HG02642 (cell line): ENCODE measurements at regions not wholly inside any gene's neighbourhood (a gene's known extent, or its start where the extent isn't known, plus 50 kb on each side); places are given as distances from the start of the nearest gene placed in this dataset.

Experiments used
- ATAC-seq: cut with Tn5 transposase; IDR thresholded peaks from one replicate; pipeline ENCODE4 v1.9.1; 2021; ENCODE audit warnings: mild to moderate bottlenecking; ENCODE audit not compliant: unreplicated experiment, poor library complexity

DNA sequence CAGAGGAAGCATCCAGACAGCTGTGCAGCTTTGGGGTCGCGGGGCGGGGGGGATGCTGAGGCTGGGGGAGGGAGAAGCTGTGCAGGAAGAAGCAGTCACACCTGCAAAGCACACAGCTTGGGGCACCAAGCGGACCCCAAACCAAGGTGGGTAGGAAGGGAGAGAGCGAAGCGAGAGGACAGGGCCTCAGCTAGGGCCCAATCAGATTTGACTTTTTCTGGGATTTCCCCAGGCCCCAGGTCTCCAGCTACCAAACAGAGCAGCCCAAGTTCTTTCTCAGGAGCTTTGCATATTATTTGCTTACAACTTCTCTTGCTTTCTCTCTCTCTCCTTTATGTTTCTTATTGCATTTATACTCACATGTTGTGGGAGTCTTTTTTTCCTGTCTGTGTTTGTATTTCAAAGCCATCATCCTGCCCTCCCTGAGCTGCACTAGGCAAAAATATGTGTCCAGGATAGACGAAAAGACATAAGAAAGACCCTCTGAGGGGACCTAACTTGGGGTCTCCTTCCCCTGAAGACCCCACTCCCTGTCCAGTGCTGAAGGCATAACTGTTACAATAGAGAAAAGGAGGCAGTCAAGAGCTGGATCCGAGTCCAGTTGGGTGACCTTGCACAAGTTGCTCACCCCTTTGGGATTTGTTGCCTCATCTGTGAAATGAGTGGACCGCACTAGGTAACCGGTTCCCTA, 50.6 kb upstream of the SMNDC1 start:
- ATAC-seq: peak; percentile 35

DNA sequence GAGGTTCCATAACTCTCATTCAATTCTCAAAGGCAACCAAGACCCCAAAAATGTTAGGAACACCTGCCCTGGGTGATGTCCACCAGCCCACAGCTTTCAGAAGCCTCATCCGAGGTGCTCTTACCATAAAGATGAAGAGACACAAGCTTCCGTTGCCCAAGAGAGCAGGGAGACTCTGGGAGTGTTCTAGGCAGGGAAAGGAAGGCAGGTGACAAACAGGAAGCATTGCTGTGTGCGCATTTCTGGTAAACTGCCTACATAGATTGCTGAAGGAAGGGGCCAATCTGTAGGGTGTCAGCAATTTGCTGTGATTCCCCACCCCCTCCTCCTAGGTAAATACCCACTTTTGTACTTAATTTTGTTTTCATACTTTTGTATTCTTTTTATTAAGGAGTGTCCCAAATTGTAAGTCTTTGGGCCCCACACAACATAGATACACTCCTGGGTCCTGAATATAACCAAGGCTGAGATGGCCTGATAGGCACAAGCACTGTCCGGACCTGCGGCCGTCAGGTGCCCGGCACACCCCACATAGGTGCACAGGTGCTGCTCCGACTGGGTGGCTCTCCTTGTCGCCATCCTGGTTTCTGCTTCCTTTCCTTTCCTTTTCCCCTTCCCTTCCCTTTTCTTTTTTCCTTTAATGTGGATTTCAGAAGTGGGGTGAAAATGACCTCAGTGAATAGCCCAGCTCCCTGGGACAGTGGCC, 51.4 kb upstream of the SMNDC1 start:
- peak; percentile 24 for ATAC-seq

DNA sequence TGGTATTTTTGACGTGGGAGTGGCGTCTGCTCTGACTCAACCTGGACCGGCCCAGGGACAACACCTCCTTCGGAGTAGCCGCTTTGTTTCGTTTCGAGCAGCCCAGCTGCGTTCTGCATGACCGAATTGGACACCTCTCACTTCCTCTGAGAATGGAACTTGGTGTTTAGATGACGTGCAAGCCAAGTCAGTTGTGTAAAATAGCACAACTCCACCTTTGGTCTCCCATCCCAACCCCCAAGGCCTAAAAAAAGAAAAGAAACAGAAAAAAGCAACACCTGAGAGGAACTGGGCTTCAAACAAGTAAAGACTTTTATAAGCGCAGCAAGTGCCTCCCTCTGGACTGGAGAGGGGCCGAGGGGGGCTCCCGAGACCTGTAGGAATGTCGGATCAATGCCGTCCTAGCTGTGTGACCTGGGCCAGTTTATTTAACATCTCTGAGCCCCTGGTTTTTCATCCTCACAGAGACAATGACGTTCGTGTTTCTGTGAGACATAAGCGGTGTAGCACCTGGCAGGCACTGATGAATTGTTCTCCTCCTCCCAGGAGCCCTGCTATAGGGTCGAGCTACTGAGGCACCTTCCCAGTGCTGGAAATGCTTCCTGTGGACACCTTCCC, 52.0 kb upstream of the SMNDC1 start:
- ATAC-seq: peak; percentile 79

DNA sequence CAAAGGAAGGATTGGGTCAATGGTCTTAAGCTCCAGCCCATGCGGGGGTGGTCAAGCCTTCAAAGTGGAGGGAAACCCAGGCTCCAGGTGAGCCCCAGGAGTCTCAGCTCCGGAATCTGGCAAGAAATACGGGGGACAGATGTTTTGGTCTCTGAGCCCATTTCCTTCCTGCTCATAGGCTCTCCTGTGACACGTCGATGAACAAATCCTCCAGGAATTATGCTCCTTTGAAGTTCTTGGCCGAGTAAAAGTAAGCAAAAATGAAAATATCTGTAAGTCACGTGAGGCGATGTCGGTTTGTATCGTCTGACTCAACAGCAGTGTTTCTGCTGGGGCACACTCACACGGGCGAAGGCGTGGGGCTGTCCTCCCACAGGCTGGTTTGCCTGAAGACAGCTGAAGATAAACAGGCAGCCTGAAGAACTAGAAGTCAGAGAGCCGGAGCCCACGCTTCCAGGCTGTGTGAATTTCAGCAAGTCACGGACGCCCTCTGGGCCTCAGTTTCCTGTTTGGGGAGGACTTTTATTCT, 52.6 kb upstream of the SMNDC1 start:
- ATAC-seq: no peak

DNA sequence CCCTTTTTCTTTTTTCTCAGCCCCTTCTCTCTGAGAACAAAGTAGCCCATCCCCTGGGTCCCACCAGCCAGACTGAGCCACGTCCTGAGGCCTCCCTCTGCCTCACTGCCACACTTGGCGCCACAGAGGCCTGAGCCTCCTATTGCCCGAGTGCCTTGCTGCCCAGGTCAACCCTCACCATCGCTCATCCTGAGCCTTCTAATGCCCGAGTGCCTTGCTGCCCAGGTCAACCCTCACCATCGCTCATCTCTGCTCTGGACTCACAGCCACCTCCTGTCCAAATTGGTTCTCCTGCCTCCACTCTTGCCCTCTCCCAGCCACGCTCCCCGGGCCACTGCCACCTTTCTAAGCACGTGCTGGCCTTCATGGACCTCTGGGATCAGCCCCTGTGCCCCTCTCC, 53.2 kb upstream of the SMNDC1 start:
- ATAC-seq: no peak

DNA sequence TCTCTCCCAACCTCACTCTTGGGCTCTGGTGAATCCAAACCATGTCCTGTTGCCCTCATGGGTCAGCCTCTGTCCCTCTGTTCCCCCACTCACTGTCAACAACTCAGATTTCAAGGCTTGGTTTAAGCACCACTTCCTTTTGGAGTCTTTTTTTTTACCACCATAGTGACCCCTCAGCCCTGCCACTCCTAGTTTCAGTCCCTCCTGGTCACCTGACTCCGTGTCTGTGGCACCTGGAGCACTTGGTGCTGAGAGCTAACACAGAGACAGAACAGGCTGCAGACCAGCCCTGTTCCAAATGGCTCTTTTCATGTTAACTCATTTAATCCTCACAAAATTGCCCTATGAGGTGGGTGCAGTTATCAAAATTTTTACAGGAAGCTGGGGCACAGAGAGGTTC, 53.6 kb upstream of the SMNDC1 start:
- ATAC-seq: no peak

DNA sequence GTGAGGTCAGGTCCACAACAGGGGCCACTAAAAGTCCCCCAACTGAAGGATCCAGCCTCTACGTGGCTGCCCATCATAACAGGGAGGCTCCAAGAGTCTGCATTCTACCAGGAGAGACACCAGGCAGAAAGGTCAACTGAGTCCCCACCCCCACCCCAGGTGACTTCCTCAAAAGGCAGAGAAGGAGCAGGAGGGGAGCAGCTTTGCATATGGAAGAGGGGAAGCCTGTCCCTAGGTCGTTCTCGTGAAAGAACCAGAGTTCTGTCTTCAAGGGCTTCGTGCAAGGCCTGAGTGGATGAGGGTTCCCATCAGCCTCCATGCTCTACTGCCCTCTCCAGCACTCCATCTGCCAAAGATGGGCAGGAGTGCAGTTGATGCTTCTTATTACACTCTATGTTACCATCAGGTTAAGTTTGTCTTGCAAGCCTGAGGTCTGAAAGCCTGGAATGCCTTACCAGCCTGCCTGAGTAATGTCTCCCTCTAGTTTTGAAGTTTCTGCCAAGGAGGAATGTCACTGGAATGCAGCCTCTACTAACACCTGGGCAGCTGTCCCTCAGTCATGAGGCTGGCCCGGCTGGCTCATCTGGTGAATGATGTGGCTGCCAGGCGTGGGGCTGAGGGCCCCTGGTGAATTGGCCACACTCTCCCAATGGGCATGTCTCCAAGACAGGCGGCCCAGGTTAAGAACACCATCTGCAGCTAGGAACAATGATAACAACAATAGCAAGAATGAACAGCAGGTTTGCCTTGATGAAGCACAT, 54.3 kb upstream of the SMNDC1 start:
- no peak for ATAC-seq

DNA sequence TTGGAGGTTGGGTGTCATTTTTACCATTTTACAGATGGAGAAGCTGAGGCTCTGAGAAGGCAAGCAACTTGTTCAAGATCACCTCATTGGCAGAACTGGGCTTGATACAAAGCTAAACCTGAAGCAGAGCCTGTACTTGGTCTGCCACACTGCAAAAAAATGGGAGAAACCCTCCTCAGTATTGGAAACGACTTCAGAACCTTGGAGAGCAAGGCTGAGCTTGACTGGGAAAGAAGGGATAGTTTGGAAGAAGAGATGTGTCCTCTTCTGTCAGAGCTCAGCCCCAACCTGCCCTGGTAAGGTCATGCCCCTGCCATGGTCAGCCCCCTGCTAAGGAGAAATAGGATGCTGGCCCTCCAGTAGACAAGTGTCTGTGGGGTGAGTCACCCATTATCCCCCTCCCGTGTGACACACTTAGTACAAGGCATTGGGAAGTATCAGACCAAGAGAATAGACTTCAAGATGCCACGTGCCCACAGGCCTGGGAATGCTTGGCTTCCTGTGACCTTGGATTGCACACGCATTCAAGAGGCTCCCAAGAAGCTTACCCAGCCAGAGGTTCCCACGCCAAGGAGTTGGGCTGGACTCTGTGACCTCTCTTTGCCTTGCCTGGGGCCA, 56.2 kb upstream of the SMNDC1 start:
- ATAC-seq: no peak

DNA sequence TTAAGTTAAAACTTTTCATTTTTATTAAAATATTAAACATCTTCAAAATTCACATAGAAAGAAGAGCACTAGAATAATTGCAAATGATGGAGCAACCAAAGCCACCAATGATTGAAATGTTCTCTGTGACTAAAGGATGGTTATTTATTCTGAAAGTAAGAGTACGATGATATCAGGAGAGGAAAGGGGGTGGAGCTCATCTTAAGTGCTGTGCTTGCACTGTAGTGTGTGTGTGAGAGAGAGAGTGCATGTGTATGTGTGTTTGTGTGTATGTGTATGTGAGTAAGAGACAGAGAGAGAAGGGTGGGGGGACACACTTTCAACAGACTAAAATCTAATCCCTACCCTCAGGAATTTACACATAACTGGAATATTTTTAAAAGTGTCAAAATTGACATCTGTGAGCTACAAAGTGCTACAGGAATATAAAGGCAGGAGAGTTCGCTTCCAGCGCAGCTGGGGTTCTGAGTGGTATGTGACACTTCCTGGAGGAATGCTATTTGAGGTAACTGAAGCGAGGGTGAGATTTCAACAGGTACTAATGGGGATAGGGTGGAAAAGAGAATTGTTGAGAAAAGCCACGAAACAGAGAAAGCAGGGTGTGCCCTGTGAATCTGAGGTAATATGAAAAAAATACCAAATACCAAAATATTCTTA, 57.2 kb upstream of the SMNDC1 start:
- ATAC-seq: no peak

DNA sequence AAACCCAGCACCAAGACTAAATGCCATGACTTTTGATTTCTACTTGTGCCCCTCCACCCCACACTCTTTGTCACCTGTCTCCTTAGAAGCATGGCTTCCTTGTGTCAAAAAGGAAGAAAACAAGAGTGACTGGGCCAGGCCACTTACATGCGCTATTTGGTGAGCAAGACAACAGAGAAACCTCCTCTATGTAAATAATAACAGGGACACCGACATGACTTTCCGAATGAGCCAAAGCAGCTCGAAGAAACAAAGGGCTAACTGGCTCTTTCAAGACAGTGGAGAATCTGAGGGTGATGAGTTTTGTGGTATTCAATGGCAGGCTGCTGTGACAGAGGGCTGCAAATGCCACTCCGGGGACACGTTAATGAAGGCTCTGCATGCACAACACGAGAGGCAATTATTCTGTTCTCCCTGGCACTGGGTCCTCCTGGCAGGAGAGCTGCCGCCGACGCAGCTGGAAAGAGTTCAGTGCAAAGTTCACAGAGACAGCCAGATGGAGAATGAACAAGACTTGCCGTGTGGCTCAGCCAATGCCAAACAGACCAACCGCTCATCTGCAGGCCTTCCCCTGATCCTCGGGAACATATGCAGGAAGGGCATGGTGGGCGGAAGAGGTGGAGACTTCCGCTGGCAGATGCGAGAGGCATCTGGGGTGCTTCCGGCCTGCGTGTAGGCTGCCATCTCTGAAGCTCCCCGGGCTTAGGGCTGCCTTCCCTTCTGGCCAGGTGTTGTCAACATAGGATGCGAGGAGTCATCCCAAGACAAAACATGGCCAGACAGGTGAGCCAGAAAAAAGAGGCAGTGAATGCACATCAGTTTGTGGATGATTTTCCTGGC, 59.1 kb upstream of the SMNDC1 start:
- no peak for ATAC-seq

DNA sequence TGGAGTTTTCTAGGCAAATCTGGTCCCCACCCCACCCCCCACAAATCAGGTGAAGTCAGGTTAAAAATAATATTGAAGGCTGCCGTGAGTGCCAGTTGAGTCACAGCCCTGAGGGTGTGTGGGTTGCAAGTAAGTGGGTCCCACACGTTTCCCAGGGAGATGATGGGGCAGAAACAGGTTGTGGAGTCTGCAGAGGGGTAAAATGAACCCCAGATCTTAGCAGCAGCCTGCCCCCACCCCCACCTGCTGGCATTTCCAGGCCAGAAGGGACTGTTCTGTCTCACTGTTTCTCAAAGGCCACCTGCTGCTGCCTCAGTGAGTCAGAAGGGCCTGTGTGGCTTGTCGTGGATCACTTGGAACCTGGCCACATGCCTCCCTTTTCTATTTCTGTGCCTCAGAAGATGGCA, 59.8 kb upstream of the SMNDC1 start:
- no peak for ATAC-seq

DNA sequence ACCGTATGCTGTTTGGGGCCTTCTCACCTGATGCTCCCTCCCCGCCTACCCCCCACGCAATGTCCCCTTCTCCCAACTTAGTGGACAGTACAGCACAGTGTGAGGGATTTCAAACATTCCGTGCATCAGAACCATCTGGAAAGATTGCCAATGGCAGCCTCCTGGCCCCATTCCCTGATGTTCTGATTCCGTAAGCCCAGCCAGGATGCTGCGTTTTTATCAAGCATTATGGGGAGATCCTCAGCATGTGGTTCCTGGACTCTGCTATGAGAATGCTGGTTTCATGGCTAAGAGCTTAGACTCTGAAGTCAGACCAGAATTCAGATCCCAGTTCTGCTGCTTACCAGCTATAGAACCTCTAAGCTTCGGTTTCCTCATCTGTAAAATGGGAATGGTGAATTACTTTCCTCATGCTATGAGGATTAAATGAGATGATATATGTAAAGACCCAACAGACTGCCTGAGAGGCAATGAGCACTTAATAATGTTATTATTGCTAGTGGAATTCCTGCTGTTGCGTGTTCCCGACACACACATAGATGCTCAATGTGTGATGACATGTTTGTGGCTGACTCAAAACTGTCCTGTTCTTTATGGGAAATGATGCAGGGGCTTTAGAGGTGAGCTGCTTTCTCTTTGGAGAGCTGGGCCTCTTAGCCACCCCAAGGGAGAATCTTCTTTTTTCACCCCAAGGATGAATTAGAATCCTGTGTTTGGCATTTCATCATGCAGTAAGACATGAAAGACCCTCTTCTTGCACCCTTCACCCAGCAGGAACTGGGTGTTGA, 60.8 kb upstream of the SMNDC1 start:
- no peak for ATAC-seq

DNA sequence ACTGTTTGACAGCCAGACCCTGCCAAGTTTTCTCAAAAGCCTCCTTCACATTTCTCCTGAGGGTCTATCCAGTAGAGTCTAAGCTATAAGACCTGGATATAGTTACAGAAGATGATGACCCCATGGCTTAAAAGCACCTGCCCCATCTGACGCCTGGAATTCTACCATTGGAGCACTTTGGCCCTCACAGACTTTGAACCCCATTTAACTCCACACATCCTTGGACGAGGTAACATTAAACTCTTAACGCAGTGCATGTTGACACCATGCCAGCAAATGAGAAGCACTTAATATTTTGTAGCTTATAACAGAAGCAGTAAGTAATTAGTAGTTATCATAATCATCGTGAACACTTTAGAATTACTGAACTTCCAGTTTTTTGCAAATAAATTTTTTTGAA, 61.9 kb upstream of the SMNDC1 start:
- no peak for ATAC-seq

DNA sequence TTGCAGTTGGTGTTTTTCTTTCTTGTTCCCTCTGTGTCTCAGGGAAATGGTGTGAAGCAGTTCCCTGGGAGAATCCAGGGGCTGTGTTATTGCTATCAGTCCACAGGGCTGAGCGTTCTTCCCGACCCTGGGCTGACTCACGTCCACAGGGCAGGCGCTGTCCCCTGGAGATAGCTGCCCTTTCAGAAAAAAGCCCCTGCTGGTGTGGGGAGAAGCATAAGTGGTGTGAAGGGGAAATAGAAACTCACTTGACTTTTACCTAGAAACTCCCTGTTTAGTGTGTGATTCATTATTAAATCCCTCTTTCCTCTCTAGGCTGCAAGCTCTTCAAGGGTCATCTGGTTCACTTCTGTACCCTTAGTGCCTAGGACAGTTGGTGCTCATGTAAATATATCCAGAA, 63.3 kb upstream of the SMNDC1 start:
- peak; percentile 60 for ATAC-seq

DNA sequence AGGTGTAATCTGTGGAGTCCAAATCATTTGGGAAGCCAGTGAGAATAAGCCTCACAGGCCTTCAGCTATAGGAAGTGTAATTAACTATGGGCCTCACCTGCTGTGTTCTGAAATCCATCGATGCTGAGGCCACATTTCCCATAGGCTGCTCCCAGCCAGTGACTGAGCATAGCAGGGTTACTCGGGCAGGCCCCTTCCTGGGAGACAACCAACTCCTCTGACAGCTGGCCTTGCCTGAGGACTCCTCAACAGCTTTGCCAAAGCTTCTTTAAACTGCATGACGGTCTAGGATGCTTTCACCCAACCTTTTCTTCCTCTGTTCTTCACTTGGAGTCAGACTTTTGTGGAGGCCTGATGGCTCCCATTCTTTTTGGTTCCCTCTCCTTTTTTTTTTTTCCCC, 63.8 kb upstream of the SMNDC1 start:
- no peak for ATAC-seq

DNA sequence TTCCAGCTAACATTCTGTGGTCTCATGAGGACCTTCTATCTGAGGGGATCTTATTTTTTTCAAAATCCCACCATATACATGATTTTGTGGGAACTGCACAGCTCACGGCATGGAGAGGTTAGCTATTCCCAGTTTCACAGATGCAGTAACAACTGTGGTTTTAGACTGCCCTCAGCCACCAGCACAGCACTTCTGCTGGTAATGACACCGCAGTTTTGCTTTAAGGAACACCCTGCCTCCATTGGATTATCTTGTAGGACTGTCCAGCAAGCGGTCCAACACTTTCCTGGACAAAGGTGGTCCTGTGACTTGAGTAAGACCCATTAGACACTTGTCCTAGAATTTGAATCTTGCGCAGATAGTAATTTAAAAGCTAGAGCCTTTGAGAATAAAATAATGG, 65.3 kb upstream of the SMNDC1 start:
- ATAC-seq: no peak

DNA sequence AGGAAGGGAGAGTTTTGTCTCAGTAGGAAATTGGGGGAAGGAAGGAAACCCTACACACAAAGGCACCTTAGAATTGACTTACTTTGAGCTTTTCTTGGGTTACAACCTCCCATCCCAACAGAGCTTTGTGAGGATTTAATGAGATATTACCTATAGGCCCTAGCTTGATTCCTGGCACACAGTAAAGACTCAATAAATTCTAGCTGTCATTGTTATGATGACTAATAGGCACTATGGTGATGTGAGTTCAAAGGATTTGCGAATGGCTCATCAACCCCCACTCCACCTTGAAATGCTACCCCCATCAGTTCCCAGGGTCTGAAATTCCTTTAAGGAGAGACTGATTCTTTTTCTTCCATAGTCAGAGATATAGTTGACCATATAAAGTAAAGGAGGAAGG, 67.9 kb upstream of the SMNDC1 start:
- no peak for ATAC-seq

DNA sequence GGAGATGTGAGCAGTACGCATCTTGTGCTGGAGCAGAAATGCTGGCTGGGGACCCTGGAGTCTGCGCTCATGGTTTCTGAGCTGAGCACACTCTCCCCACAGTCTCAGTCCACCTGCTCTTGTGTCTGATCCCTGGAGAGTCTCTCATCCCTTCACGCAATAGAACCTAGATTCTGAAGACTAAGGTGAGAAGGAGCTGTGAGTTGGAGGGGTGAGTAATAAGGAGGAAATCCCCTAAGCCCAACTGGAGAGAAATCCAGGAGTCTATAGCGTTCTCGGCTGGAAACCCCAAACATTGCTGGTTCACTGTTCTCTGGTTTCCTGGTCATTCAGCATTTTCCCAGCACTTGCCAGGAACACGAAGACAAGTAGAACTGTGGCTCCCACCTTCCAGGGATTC, 68.3 kb upstream of the SMNDC1 start:
- no peak for ATAC-seq
